Activated T-cell treated with anti-CD3 and anti-CD28 coated beads, Interleukin-2, amount 50 U/mL, for 24 hours (primary cell): ENCODE measurements at regions not wholly inside any gene's neighbourhood (a gene's known extent, or its start where the extent isn't known, plus 50 kb on each side); places are given as distances from the start of the nearest gene placed in this dataset.
"Not testable (repeated sequence)": the region's sequence is repeated elsewhere in the genome, so short reads cannot be mapped to it uniquely, and the experiment has no call there.

Source experiments
- DNase-seq: peaks from one replicate; pipeline ENCODE4 v3.0.0-alpha.2; 2020
- H3K27ac Mint-ChIP-seq: 2 replicates; pipeline ENCODE4 v1.8.0; 2020; ENCODE audit warnings: mild to moderate bottlenecking, mixed read lengths
- H3K27me3 Mint-ChIP-seq: 2 replicates; pipeline ENCODE4 v1.8.0; 2020; ENCODE audit warnings: mixed read lengths
- H3K36me3 Mint-ChIP-seq: 2 replicates; pipeline ENCODE4 v1.8.0; 2020; ENCODE audit warnings: low read depth, mixed read lengths
- H3K4me1 Mint-ChIP-seq: 2 replicates; pipeline ENCODE4 v1.8.0; 2020; ENCODE audit warnings: low read depth, mixed read lengths
- H3K4me3 Mint-ChIP-seq: 2 replicates; pipeline ENCODE4 v1.8.0; 2020; ENCODE audit warnings: mild to moderate bottlenecking, moderate library complexity, mixed read lengths
- H3K9me3 Mint-ChIP-seq: 2 replicates; pipeline ENCODE4 v1.8.0; 2020; ENCODE audit warnings: mixed read lengths

GRCh38 chr6:150299873-150300485 lies 68.8 kb upstream of the IYD start:
- peaks cover 35% of the 10 kb centered on the region for H3K27me3 Mint-ChIP-seq
- H3K4me3 Mint-ChIP-seq, result no peak overlapping the region
- peaks cover 13% of the 10 kb centered on the region for H3K4me1 Mint-ChIP-seq
- DNase-seq, result no peak
- H3K9me3 Mint-ChIP-seq, result peaks cover 6% of the 10 kb centered on the region
- H3K36me3 Mint-ChIP-seq, result no peaks in the 10 kb centered on the region
- no peak overlapping the region for H3K27ac Mint-ChIP-seq

GRCh38 chr6:150301846-150302519 lies 66.8 kb upstream of the IYD start:
- Mint-ChIP-seq H3K27me3 (peaks cover 44% of the 10 kb centered on the region), H3K27ac (no peak overlapping the region), H3K4me3 (no peak overlapping the region)

GRCh38 chr6:150302520-150303176 lies 66.2 kb upstream of the IYD start:
- Mint-ChIP-seq H3K4me1 (peaks cover 13% of the 10 kb centered on the region), H3K27ac (no peak overlapping the region), H3K27me3 (peaks cover 47% of the 10 kb centered on the region)

More at GRCh38 chr6:150301846-150302519, 66.8 kb upstream of the IYD start:
- H3K4me1 Mint-ChIP-seq, result peaks cover 13% of the 10 kb centered on the region
- H3K9me3 Mint-ChIP-seq, result peaks cover 6% of the 10 kb centered on the region
- no peaks in the 10 kb centered on the region for H3K36me3 Mint-ChIP-seq
- DNase-seq, result no peak

GRCh38 chr6:150303256-150303655 lies 65.6 kb upstream of the IYD start:
- Mint-ChIP-seq H3K9me3 (no peaks in the 10 kb centered on the region), H3K4me1 (peaks cover 13% of the 10 kb centered on the region), H3K27ac (no peak overlapping the region), H3K36me3 (no peaks in the 10 kb centered on the region), H3K27me3 (peaks cover 45% of the 10 kb centered on the region), H3K4me3 (no peak overlapping the region)
- DNase-seq, result no peak

More at GRCh38 chr6:150302520-150303176, 66.2 kb upstream of the IYD start:
- Mint-ChIP-seq H3K9me3 (peaks cover 5% of the 10 kb centered on the region), H3K36me3 (no peaks in the 10 kb centered on the region), H3K4me3 (no peak overlapping the region)
- DNase-seq, result no peak

GRCh38 chr6:150304429-150304828 lies 64.4 kb upstream of the IYD start:
- no peak for DNase-seq
- Mint-ChIP-seq H3K27me3 (peaks cover 51% of the 10 kb centered on the region), H3K27ac (no peak overlapping the region), H3K4me3 (no peak overlapping the region), H3K4me1 (peaks cover 13% of the 10 kb centered on the region), H3K9me3 (no peaks in the 10 kb centered on the region), H3K36me3 (no peaks in the 10 kb centered on the region)

GRCh38 chr6:150306290-150306689 lies 62.5 kb upstream of the IYD start:
- H3K36me3 Mint-ChIP-seq, result no peaks in the 10 kb centered on the region
- peaks cover 21% of the 10 kb centered on the region for H3K4me1 Mint-ChIP-seq
- H3K4me3 Mint-ChIP-seq, result no peak overlapping the region
- H3K27me3 Mint-ChIP-seq, result peaks cover 44% of the 10 kb centered on the region
- no peak overlapping the region for H3K27ac Mint-ChIP-seq
- DNase-seq, result no peak
- H3K9me3 Mint-ChIP-seq, result no peaks in the 10 kb centered on the region

GRCh38 chr6:150307520-150307919 lies 61.3 kb upstream of the IYD start:
- Mint-ChIP-seq H3K4me1 (peaks cover 13% of the 10 kb centered on the region), H3K4me3 (no peak overlapping the region), H3K27ac (no peak overlapping the region), H3K9me3 (no peaks in the 10 kb centered on the region), H3K27me3 (peaks cover 42% of the 10 kb centered on the region), H3K36me3 (no peaks in the 10 kb centered on the region)
- no peak for DNase-seq

- Mint-ChIP-seq H3K36me3 (no peaks in the 10 kb centered on the region), H3K4me1 (peaks cover 10% of the 10 kb centered on the region), H3K4me3 (no peak overlapping the region), H3K27ac (no peak overlapping the region), H3K9me3 (no peaks in the 10 kb centered on the region), H3K27me3 (peaks cover 42% of the 10 kb centered on the region)
- DNase-seq, result no peak
These were observed 59.8 kb upstream of the IYD start for GRCh38 chr6:150308812-150309645.

GRCh38 chr6:150310539-150310938 lies 58.3 kb upstream of the IYD start:
- Mint-ChIP-seq H3K36me3 (no peaks in the 10 kb centered on the region), H3K9me3 (no peaks in the 10 kb centered on the region), H3K4me3 (no peak overlapping the region), H3K27ac (no peak overlapping the region), H3K27me3 (peaks cover 36% of the 10 kb centered on the region), H3K4me1 (peaks cover 10% of the 10 kb centered on the region)
- no peak for DNase-seq

- not testable (repeated sequence) for H3K36me3 Mint-ChIP-seq, H3K4me3 Mint-ChIP-seq, H3K27ac Mint-ChIP-seq, DNase-seq, H3K9me3 Mint-ChIP-seq
- H3K4me1 Mint-ChIP-seq, result peaks cover 10% of the 10 kb centered on the region
- H3K27me3 Mint-ChIP-seq, result peaks cover 36% of the 10 kb centered on the region
These were observed 57.5 kb upstream of the IYD start for GRCh38 chr6:150311149-150311944.

- DNase-seq, result no peak
- peaks cover 10% of the 10 kb centered on the region for H3K4me1 Mint-ChIP-seq
- H3K27ac Mint-ChIP-seq, result no peak overlapping the region
- H3K27me3 Mint-ChIP-seq, result peaks cover 29% of the 10 kb centered on the region
- no peaks in the 10 kb centered on the region for H3K9me3 Mint-ChIP-seq
- no peaks in the 10 kb centered on the region for H3K36me3 Mint-ChIP-seq
- H3K4me3 Mint-ChIP-seq, result no peak overlapping the region
These were observed 56.4 kb upstream of the IYD start for GRCh38 chr6:150312395-150312794.

GRCh38 chr6:150312844-150313584 lies 55.8 kb upstream of the IYD start:
- H3K9me3 Mint-ChIP-seq, result no peaks in the 10 kb centered on the region
- H3K27ac Mint-ChIP-seq, result no peak overlapping the region
- peaks cover 25% of the 10 kb centered on the region for H3K27me3 Mint-ChIP-seq
- H3K4me1 Mint-ChIP-seq, result peaks cover 10% of the 10 kb centered on the region
- H3K36me3 Mint-ChIP-seq, result no peaks in the 10 kb centered on the region
- no peak for DNase-seq
- no peak overlapping the region for H3K4me3 Mint-ChIP-seq

GRCh38 chr6:150313781-150314180 lies 55.0 kb upstream of the IYD start:
- H3K9me3 Mint-ChIP-seq, result no peaks in the 10 kb centered on the region
- DNase-seq, result no peak
- peaks cover 10% of the 10 kb centered on the region for H3K4me1 Mint-ChIP-seq
- no peak overlapping the region for H3K27ac Mint-ChIP-seq
- H3K4me3 Mint-ChIP-seq, result no peak overlapping the region
- H3K27me3 Mint-ChIP-seq, result peaks cover 21% of the 10 kb centered on the region
- H3K36me3 Mint-ChIP-seq, result no peaks in the 10 kb centered on the region
